Activated naive CD4-positive, alpha-beta T cell treated with Interleukin-2 at 50 U/mL for 16 hours (primary cell): ENCODE measurements at regions not wholly inside any gene's neighbourhood (a gene's known extent, or its start where the extent isn't known, plus 50 kb on each side); places are given as distances from the start of the nearest gene placed in this dataset.
A peak's percentile ranks its signal among the peaks of the same experiment; 100 is the strongest.

Source experiments
- DNase-seq: peaks from one replicate; pipeline ENCODE4 v3.0.0-alpha.2; 2020

DNA sequence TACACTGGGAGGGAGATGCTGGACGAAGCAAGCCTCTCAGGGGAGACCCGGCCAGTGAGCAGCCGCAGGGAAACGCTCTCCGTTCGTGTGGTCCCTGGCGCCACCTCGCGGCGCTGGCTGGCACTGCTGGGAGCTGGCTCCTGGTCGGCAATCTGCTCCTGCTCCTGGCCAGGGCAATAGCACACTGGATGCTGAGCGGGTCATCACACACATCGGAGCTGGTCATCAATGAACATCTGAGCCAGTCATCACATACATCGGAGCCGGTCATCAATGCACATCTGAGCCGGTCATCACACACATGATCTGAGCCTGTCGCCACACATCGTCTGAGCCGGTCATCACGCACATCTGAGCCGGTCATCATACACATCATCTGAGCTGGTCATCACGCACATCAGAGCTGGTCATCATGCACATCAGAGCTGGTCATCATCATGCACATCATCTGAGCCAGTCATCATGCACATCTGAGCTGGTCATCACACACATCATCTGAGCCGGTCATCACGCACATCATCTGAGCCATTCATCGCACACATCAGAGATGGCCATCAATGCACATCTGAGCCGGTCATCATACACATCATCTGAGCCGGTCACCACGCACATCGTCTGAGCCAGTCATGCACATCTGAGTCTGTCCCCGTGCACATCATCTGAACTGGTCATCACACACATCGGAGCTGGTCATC, 217.3 kb downstream of the RBFOX3 start:
- DNase-seq: peak; percentile 73

DNA sequence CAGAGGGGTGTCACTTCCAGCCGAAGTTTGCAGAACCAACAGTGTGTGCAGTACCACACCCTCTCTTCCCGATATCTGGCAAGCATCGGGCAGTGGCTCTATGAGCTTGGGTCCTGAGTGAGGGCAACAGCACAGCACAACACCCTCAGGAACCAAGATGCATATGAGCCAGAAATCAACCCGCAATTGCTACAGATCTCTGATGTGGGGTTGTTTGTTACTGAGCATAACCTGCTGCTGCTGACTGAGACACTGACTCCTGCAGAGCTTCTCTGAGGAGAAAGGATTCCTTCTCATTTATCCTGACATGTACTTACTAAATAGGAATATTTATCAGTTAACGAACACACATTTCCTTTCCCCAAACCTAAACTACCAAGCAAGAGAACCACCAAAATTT, 218.3 kb downstream of the RBFOX3 start:
- DNase-seq: no peak

DNA sequence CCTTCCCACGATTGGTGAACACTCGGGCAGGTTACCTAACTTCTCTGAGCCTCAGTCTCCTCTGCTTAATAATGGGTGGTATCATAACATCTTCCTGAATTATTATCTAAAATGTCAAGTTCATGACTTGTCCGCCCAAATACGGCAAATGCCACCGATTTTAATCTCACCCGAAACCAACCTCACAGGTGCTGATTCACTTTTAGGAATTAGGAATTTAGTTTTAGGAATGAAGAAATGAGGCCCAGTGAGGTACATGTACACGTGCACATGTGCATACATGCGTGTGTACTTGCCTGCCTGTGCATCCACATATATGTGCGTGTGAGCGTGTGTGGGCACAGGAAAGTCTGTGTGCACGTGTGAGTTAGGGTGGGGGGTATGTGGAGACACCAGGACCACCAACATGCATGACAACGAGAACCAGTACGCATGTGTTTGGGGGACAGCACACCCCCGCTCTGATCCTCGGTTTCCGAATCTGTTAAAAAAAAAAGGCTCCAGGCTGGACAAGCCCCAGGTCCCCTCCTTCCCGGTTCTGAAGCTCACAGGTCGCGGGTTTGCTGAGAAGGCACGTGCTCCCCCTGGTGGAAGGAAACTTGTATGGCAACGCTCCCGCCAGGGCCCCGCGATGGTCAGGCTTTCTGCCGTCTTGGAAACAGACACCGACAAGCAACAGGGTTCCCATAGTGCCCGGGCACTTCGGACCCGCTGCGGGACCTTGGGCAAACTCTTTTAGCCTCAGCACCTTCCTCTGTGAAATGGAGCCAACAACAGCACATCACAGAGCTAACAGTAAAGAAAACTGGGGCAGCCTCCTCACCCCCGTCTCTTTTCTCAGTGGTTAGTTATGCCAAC, 219.2 kb downstream of the RBFOX3 start:
- peak; percentile 70 for DNase-seq

DNA sequence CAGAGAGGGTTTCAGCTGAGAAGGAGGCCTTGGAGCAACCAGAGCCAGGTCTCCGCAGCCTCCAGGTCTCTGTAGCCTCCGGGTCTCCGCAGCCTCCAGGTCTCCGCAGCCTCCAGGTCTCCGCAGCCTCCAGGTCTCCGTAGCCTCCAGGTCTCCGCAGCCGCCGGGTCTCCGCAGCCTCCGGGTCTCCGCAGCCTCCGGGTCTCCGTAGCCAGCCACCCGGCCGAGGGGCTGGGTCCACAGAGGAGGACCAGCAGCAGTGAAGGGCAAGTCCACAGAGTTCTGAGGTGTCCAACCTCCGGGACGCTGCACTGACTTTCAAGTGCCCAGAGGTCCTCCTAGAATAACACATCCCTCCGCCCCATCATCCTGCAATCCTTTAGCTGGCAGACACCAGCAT, 221.0 kb downstream of the RBFOX3 start:
- DNase-seq: no peak

DNA sequence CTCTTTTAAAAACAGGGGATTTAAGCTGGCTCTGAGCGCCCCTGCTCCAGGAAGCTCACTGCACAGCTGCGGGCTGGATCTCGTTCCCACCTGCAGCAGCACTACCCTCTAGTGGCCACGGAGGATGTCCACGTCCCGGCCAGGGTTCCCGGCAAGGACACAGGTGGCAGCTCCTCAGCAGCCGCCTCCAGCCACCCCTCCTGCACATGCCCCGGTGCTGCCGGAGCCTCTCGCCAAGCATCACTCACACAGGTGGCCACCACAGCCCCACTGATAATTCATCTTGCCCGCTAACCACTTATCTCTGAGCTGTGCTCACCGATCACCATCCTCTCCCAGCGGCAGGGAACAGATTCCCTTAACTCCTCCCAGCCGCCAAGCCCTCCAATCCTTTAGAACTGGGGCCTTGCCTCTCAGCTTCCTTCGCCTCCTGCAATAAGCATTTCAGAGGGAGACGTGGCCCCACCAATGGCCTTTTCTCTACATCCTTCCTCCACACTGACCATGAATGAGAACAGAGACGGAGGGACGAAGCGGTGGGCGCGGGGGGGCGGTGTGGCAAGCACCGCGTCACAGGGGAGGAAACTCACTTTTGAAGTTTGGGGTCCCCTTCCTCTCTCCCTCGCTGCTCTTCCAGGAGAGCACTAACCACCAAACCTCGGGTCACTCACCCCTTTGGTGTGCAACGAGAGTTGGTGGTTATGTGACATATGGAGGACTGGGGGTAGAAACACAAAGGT, 222.1 kb downstream of the RBFOX3 start:
- DNase-seq: no peak

DNA sequence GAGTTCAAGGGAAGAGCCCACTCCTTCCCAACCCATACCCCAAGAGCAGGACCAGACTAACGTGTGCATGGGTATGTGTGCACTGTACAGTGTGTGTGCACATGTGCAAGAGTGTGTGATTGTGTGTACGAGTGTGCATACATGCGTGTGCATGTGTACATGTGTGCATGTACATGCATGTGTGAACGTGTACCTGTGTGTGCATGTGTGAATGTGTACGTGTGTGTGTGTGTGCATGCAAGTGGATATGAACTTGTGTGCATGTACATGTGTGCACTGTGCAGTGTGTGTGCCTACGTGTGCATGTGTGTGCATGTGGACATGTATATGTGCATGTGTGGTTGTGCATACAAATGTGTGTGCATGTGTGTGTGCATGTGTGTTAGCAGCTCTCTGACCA, 223.1 kb downstream of the RBFOX3 start:
- no peak for DNase-seq

DNA sequence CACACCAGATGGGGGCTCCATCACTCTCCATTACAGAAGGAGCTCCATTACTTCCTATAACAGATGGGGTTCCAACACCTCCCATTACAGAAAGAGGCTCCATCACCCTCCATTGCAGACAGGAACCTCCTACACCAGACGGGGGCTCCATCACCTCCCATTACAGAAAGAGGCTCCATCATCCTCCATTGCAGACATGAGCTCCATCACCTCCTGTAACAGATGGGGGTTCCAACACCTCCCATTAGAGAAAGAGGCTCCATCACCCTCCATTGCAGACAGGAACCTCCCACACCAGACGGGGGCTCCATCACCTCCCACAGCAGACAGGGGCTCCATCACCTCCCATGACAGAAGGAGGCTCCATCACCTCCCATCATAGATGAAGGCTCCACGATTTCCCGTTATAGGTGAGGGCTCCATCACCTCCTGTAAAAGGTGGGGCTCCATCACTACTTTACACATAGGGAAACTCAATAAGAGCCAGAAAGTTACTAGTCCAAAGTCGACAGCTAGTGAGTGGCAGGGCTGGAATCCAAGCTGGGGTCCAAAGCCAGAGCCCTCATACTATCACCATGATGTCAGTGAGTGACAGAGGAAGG, 224.8 kb downstream of the RBFOX3 start:
- no peak for DNase-seq

DNA sequence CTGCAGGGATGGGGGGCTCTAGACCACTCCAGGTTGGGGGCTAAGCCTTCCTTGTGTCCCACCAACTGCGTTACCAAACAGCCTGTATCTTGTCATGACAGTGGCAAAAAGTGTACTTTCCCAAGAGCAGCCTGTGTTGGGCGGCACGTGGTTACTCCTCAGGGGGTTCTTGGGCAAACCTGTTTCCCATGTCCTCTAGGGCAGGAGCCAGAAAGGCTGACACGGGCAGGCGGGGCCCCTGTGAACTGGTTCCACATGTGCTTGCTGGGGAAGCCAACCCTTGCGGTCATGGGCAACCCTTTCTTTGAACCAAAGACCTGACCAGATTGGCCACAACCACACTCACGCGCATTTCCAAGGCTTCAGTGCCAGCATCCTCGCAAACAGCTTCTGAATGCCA, 228.5 kb downstream of the RBFOX3 start:
- DNase-seq: no peak

DNA sequence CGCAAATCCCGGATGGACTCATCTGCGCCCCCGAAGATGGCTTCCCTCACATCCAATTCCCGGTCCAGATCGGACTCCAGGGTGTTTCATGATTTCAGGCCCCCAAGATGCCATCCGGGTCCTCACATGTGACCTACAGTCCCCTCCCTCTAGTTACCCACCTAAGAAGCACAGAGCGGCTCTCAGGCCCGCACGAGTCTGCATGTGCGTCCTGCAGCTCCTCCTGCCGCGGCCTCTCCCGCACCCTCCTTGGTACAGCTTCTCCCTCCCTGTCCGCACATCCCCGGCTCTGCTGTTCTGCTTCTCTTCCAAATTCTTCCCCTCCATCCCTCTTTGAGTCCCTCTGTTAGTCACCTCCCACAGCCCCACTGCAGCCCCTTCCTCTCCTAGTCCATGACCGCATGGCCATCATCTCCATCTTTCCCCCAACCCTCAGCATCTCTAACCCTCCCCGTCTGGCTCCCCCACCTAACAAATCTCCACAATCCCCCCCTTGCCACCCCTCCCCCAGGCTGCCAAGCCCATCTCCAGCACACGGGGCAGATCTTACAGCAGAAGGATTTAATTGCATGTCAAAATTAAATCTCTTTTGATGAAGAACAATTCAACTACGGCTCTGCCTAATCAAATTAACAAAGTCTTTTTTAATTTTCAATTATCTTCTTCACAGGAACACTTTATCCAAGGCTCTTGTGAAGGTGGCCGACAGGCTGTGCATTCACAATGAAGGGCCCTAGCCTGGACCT, 231.0 kb downstream of the RBFOX3 start:
- DNase-seq: no peak

DNA sequence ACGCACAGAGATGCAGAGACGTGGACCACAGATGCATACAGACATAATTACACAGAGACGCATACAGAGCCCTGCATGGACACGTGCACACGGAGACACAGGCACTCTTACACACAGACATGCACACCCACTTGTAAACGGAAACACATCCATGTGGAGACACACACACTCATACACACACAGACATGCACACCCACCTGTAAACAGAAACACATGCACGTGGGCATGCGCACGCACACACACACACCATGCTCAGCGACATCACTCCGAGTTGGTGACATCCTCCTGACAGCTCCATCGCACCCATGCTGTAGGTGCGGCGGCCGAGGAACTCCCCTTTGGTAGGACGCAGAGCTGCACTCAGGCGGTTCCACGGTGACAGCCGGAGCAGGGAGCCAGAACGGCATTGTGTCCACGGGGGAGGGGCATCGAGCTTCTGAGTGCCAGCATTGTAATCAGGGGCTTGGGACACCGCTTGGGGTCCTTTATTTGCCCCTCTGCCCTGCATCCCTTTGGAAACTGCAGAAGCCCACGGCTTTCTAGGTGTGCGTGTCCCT, 233.5 kb downstream of the RBFOX3 start:
- no peak for DNase-seq

DNA sequence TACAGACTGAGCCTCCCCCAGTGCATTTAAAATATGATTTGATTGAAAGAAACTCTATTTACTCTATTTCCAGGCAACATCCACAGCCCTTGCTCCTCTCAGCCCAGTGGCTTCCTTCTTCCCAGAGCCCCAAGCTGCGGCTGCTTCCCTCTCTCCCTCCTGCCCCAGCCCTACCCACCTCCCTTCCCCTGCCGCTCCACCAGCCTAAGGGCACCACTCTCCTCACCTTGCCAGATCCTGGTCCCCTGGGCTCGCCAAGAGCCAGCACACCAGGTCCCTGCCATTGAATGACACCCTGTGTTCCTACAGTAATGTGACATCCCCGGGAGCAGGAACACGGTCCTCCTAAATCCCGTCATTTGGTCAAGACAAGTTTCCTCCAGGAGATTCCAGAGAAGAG, 236.0 kb downstream of the RBFOX3 start:
- no peak for DNase-seq

DNA sequence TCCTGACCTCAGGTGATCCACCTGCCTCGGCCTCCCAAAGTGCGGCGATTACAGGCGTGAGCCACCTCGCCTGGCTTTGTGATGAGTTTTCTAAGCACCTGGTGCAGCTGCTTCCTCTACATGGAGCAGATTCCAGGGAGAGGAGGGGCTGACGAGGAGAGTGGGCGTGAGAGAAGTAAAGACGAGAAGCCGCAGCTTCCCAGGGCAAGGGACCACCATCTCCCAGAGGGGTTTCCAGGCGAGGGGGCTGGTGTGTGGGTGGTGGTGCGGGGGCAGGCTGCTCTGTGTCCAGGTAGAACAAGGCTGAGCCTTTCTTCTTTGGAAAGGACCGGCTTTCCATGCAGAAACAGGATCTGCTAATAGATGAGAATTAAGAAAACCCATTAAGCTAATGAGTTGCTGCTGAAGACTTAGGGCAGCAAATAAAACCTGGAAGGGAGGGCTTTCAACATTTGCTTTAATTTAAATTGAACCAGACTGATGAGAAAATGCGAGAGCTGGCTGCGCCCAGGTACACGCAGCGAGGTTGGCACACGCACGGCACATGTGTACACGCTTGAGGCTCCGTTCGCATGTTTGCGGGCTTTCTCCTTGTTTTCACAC, 236.7 kb downstream of the RBFOX3 start:
- no peak for DNase-seq

DNA sequence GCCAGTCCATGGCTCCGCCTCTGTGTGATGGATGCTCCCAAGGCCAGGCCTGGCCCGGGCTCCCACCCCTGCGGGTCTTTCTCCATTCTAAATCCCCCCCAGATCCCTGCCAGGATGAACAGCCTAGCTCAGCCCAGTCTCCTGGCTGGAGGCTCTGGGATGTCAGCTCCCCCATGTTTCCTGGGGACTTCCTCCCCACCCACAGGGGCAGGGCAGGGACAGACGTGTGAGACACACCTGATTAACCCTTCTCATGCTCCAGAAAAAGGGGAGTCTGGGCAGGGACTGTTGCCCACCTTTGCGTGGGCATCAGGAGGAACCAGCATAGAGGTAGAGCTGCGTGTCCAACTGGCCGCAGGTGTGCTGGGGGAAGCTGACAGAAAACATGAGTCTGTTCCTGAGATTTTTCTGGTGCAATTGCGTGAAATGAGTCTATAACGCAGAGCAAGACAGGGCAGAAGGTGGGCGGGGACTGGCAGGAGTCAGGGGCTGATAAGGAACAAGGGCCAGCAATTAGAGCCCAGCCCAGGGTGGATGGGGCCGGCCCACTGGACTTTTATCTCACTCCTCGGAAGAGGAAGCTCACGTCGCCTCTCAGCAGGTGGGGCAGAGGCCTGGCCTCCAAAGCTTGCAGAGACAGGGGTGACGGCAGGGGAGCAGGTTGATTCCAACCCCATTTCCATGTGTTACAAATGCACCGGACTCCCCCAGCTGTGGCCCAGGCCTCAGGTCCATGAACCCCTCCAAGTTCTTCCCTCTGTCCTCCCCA, 238.2 kb downstream of the RBFOX3 start:
- DNase-seq: no peak

DNA sequence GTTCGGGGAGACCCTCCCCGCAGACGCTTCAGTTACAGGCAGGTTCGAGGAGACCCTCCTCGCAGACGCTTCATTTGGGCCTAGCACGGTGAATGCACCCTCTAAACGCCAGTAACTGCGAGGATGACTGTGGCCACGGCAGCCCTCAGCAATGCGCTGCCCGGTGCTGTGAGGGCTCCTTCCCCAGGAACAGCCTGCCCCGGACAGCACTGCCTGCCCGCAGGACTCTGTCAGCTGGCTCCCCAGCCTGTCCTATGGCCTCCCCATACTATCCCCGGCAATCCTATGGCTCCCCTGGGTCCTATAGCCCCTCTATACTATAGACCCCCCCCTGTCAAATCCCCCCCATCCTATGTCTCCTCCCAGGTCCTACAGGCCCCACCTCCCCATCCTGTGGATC, 238.9 kb downstream of the RBFOX3 start:
- DNase-seq: no peak

DNA sequence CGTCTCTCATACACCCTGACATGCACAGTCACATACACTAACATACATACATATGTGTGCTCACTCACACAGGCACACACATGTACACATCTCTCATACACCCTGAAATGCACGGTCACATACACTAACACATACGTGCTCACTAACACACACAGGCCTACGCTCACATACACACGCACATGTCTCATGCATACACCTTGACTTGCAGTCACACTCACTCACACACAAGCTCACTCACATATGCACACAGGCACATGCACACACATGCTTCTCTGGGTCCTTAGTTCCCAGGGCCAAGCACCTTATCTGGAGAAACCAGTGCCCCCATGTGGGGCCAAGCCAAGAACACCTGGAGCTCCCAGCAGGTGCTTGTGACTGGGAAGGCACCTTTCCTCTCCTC, 240.3 kb downstream of the RBFOX3 start:
- no peak for DNase-seq

DNA sequence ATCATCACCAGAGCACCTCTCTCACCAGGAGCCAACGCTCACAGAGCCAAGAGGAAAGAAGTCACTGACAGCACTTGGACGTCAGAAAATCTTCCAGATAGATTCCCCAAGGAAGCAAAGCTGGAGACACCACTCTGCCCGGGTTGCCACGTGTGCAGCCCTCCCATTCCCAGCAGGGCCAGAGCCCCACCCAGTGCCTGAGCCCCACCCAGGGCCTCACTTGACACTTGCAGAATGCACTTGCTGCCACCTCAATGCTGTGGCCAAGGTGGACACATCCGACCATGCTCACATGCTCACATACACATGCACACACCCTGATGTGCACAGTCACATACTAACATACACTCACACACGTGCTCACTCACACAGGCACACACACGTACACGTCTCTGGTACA, 240.7 kb downstream of the RBFOX3 start:
- DNase-seq: no peak

DNA sequence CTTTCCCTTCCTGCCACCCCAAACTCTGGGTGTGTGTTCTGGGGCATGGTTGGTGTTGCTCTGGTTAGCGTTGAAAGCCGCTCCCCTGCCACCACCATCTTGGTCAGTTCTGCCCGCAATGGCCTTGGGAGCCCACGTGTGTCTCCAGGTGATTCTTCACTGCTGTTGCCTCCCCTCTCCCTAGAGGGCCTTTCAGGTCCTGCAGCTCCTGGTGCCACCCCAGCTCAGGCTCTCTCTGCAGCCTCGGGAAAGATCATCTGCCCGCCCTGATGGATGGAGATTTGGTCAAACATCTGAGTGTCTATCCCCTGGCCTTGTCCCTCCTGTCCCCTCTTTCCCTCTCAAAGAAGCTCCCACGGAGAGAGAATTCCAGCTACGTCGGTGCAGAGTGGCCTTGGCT, 241.3 kb downstream of the RBFOX3 start:
- no peak for DNase-seq

DNA sequence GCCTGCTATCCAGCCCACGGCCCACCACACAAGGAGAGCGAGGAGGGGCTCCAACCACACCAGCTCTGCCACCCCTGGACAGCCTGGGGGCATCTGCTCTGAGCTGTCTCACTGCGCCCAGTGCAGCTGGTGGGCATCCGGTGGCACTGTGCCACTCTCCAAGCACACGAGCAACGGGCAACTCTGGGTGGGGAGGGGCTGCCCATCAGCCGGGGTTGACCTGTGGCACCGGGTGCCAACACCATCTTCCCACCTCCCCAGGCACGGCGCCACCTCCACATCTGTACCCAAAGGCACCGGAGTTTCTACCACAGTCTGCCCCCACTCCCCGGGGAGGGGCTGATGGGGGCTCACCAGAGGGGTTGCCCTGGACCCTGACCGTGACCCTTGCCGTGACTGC, 241.8 kb downstream of the RBFOX3 start:
- DNase-seq: no peak

DNA sequence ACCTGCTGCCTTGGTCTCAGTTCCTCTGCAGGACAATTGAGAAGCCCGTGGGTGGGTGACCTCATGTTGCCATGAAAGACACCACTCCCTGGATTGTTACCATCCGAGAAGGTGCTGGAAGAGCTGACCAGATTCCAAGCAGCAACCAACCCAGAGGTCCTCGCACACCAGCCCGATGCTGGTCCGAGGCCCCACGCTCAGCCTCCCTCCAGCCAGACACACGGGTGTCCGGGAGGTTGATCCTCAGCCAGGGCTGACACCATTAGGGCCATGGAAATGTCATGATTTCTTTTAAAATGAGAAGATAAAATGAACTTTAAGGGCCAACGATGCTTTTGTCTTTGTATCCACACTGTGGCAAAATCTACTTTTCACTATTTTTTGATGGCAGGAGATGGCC, 242.3 kb downstream of the RBFOX3 start:
- no peak for DNase-seq

DNA sequence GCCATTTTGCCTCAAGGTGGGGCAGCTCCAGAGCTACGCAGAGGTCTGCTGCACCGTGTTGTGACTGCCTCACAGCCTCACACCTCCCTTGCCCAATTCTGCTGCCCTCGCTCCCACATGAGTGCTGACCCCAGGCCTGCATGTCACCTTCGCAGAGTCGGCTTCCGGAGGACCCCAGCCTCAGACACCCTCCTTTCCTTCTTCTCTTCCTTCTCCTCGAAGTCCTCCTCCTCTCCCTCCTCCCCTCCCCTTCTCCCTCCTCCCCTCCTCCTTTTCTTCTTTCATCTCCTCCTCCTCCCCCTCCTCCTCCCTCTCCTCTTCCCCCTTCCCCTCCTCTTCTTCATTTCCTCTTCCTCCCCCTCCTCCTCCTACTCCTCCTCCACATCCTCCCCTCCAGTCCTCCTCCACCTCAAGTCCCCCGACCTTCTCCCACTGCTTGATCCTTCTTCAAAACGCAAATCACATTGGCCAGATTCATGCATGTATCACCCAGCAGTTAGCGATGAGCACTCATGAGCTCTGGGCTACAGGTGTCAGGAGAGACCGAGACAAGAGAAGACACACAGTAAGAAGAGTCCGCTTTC, 243.8 kb downstream of the RBFOX3 start:
- no peak for DNase-seq
